UCSD-AML1 (cell line): ENCODE measurements at regions not wholly inside any gene's neighbourhood (a gene's known extent, or its start where the extent isn't known, plus 50 kb on each side); places are given as distances from the start of the nearest gene placed in this dataset.

Source experiments
- DNase-seq: peaks from one replicate; lab custom pipeline; 2025; ENCODE audit not compliant: unreplicated experiment; lab: John Stamatoyannopoulos, UW

DNA sequence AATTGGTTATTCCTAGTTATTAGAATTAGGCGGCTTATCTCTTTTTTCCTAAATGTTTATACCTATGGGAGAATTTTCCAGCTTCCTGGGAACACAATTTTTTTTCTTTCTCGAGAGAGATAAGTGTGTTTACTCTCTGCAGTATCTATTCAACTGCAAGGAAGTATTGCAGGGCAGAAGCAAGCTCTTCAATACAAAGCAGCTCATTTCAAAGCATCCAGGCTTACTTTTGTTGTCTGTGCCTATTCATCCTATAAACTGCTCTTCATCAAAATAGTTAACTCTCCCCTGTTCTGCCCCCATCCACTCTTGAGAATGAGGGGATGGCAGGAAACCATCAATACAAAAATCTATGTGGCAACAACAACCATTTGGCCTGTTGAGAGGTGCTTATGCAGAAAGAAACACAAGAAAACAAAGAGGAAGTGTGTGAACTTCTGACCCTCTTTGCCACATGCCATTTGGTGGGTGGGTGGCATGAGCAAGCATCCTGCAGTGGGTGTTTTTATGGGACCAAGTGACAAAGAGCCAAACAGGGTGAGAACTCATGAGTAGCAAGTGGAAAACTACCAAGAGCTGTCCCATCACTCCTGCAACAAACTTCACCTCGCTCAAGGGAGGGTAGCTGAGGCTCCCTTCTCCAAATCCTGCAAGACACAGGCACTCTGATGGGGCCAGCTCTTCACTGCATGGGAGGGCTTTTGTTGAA, 50.6 kb upstream of the MRPS6 start:
- peak; percentile 39 for DNase-seq

DNA sequence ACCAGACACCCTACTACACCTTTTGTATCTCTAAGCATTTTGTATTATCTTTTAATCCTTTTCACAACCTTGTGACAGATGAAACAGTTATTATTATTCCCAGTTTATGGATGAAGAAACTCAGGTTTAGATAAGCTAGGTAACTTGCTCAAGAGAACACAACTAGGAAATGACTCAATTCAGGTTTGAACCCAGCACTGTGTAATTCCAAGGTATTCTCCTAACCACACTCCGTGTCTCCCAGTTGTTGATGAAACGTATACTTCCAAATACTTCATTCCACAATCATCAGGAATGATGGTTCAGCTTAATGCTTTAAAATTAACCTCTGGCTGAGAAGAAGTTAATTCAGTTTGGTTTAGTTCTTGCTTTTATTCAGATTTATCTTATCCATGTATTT, 51.7 kb upstream of the MRPS6 start:
- DNase-seq: no peak

DNA sequence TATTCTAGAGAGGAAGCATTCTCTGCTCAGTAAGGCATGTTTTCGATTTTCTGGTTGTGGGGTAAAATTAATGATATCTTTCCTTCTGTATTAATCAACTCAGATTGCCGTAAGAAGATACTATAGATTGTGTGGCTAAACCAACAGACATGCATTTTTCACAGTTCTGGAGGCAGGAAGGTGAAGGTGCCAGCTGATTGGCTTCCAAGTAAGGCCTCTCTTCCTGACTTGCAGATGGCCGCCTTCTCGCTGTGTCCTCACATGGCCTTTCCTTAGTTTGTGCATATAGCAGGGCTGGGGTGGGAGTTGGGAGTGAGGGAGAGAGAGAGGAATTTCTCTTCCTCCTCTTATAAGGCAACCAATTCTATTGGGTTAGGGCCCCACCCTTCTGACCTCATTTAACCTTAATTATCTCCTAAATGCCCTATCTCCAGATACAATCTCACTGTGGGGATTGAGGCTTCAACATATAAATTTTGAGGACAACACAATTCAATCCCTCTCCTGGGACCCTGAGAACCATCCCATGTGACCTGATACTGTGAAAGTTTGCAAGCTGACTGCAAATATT, 52.3 kb upstream of the MRPS6 start:
- DNase-seq: no peak

DNA sequence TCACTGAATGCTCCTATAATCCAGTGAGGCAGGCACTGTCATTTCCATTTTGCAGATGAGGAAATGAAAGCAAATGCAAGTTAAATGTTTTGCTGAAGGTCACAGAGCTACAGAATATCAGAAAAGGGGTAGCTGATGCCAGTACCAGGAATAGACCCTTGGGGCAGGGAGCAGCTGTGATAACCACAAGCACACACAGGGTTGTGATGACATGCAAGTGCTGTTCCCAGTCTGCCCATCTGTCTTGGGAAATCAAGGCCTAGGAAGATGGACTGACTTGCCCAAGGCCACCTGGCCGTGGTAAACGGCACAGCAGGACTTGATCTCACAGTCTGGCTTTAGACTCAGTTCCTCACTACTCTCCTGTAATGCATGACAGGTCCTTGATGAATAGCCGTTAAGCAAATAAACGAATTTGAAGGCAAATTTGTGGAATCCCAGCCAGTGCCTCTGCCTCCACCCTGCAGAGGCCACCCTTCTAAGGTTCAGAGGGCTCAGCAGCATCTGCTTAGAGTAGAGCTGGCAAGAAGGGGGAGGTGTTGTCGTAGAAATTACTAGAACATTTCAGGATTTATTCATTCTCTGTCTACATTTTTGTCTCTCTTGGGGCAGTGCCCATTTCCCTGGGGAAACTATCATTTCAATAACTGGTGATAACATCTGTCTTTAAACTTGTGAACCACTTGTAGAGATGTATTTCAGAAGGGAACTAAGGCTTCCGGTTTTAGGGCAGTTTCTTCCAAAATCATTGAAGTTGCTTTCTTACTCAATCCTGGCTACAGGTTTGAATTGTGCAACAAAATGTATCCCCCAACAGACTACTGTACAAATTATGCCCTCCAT, 53.2 kb upstream of the MRPS6 start:
- DNase-seq: no peak

DNA sequence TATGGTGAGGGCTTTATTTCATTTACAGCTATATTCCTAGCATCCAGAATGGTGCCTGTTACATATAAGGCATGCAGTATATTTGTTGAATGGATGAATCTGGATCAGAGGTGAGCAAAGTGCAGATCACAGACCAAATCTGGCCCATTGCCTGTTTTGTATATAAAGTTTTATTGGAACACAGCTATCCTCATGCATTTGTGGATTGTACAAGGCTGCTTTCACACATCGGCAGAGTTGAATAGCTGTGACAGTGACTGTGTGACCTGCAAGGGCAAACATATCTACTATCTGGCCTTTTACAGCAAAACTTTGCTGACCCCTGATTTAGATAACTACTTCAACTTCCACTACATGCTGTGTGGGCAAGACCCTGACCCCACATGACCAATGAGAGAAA, 54.0 kb upstream of the MRPS6 start:
- DNase-seq: no peak

DNA sequence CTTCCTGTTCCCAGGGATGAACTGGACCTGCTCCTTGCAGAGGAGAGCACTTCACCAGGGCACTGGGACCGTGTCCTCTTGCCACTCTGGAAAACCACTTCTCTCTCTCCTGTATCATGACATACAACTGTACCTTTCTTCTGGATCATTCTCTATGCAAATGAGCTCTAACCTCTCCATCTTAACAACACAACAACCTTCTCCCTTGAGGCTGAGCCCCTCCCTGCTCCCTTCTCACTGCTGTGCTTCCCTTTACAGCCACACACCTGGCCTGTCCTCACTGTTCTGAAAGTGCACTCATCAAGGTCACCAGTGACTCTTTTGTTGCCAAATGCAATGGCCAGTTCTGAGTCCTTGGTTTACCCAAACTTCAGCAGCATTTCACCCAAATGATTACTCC, 54.5 kb upstream of the MRPS6 start:
- no peak for DNase-seq

DNA sequence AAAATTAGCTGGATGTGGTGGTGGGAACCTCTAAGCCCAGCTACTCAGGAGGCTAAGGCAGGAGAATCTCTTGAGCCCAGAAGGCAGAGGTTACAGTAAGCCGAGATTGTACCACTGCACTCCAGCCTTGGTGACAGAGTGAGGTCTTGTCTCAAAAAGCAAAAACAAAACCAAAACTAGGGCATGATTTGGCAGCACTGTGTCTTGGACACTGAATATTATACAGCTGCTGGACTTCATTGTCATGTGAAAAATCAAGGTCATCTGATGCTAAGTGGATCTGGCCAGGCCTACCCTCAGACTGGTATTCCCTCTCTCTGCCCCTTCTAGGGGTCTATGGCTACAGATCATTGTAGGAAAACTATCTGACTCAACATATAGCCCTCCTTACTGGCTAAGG, 55.2 kb upstream of the MRPS6 start:
- DNase-seq: no peak

DNA sequence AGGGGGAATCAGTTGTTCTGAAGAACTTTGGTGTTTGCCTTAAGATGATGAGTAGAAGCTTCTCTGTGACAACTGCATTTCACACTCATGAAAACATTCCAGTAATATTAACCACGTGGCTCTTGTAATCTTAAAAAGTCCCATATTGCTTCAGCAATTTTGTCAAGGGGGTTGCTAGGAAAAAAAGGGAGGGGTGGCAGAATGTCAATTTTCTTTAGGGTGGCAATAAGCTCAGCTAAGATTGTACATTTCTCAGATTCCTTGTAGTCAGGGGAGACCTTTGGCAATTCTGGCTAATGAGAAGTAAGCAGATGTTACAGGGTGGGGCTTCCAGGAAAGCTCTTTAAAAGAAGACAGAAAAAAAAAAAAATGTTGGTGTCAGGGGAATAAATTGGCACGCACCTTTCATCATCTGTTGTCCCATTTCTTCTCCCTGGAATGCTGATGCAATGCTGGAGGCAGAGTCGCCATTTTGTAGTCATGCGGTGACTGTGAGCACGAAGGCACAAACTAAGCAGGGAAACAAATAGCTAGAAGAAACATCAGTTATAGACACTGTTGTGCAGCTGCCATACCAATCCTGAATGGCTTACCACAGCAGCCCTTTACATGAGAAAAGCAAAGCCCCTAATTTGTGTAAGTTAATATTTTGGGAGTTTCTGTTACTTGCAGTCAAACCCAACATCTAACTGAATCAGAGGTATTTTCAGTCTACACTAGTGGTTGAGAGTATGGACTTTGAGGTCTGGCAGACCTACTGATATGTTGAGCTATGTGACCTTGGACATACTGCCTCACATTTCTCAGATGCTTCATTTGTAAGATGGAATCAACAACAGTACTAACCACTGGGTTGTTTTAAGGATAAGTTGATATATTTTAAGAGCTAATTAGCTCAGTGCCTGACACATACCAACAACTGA, 56.1 kb upstream of the MRPS6 start:
- DNase-seq: no peak

DNA sequence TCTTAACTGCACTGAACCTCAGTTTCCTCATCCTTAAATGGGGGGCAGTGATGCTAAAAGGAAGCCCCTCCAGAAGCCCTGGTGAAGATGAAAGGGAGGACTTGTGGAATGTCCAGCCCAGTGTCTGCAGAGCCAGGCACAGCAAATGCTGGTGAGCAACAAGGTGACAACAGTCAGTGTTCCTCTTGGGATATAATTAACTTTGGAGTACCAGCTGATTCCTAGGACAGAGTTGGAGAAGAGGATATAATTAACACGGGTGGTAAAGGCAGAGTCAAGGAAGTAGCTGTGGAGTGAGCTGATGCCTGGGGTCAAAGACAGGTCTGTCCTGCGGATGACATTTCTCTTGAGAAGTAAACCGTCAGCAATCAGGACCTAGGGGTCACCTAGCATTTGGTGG, 60.7 kb upstream of the MRPS6 start:
- DNase-seq: no peak

DNA sequence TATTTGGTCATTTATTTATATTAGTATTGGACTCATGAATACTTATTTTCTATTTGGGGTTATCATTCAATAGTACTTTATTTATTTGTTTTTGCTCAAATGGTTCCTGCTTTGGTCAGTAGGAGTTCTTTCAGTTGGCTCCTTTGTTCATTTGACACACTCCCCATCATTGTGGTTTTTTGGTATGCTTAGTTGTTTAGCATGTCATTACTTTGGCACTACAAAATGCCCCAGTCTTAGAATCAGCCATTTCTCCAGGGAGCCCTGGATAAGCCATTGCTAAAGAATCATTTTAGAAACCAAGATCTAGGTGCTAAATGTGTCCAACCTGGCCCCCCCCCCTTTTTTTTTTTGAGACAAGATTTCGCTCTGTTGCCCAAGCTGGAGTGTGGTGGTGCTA, 61.7 kb upstream of the MRPS6 start:
- no peak for DNase-seq

DNA sequence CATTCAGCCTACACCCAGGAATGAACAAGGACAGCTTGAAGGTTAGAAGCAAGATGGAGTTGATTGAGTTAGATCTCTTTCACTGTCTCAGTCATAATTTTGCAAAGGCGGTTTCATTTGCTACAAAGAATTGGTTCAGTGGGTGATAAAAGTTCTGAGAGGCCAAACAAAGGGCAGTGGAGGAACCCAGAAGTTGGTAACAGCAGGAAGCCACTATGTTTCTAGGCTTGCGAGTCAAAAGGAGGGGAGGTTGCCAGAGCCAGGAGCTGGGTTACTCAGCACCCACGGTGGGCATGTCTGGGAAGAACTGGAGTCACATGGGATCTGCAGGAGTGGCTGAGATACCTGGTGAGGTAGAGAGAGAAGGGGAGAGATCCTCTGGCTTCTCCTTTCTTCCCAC, 64.2 kb upstream of the MRPS6 start:
- DNase-seq: no peak

DNA sequence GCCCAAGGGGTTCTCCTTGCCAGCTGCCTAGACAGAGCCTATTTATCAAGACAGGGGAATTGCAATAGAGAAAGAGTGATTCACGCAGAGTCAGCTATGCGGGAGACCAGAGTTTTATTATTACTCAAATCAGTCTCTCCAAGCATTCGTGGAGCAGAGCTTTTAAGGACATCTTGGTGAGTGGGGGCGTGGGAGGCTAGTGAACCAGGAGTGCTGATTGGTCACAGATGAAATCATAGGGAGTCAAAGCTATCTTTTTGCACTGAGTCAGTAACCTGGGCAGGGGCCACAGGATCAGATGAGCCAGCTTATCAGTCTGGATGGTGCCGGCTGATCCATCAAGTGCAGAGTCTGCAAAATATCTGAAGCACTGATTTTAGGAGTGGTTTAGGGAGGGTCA, 64.8 kb upstream of the MRPS6 start:
- DNase-seq: no peak

DNA sequence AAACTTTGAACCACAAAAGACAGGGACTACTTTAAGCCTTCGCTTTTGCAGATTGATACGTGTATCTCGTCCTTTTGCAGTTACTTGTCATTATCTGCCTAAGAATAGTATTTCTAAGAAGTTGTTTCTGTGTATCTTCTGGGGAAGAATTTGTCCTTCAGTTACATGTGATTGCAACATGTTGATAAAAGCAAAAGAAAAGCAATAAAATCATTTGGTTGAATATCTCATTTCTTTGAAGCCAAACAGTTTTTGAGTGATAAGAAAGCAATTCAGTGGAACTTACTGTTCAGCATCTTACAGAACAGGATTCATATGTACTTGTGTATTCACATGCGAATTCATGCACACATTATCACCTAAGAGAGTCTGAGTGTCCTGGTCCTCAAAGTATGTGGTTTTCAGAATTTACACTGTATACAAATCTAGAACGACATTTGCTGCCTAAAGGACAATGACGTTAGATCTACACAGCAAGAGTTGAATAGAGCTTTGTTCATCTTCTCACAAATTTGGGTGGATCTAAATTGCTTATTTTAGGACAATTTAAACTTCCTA, 66.7 kb upstream of the MRPS6 start:
- no peak for DNase-seq

DNA sequence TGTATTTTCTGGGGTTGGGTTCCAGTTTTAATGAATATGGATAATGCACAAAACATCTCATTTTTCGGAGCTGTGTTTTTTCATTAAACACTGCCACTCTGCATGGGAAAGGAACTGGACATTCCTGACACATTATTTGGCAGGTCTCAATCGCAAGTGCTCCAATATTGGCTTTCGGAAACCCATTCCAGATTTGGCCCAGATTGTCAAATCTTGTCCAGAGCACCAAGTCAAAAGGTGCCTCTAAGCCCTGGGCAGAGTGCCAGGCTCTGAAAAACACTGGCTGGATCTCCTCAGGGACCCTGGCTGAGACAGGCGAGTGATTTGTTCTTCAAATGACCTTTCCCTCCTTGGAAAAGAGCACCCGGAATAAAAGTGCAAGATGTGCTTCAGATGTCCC, 68.4 kb upstream of the MRPS6 start:
- no peak for DNase-seq

DNA sequence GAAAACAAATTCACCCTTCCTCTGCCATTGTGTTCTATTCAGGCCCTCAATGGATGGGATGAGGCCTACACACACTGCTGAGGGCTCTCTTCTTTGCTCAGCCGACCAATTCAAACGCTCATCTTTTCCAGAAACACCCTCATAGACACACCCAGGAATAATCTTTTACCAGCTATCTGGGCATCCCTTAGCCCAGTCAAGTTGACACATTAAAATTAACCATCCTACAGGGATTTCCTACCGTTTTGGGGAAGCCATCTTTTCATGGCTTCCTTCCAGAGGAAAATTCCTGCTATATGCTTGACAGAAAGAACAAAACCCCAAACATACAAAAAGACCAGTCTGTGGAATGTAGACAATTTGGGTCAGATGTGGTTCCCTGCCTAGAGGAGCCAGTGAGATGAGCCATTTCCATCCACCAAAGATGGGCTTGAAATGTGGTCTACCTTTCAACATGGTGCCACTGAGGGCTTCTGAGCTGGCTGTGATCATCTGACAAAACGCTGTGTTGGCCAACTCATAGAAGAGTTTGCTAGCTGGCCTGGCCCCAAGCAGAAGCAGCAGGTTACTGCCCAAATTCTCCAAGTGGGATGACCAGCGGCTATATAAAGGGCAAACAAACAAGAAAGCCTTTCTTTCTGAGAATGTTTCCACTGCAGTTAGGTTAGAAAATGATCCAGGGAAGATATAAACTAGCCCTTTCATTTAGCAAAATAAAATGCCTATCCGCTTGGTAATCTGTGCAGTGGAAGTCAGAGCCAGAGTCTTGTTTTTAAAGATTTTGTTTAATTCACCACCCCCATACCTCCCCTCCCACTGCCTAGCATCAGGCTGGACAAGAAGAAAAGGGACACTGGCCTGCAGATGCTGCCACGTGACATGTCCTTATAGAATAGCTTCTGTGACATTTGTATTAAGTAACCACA, 69.1 kb upstream of the MRPS6 start:
- no peak for DNase-seq

DNA sequence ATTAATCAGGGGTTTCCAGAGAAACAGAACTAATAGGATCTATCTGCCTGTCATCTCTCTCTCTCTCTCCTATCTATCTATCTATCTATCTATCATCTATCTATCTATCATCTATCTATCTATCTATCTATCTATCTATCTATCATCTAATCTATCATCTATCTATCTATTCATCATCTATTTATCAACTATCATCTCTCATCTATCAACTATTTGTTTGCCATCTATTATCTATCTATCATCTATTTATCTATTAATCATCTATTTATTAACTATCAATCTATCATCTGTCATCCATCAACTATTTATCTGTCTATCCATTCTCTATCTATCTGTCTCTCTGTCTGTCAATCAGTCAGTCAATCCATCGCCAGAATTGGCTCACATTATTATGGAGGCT, 70.0 kb upstream of the MRPS6 start:
- DNase-seq: no peak

DNA sequence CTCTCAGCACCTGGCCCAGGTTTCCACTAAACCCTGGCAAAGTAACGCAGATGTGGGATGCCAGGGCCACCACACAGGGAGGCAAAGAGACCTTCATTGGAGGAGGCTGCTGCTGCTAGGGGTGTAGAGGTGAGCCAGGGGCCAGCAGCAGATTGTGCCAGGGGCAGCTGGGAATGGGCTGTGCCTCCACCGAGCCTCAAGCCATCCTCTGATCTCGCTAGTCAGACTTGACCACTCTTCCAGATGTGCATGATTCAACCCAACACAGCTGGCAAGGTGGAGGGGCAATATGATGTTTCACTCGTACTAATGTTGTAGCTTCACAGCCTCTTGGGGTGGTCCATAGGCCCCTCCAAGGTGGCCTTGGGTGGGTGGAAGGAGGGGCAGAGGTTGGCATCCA, 73.0 kb upstream of the MRPS6 start:
- DNase-seq: no peak

DNA sequence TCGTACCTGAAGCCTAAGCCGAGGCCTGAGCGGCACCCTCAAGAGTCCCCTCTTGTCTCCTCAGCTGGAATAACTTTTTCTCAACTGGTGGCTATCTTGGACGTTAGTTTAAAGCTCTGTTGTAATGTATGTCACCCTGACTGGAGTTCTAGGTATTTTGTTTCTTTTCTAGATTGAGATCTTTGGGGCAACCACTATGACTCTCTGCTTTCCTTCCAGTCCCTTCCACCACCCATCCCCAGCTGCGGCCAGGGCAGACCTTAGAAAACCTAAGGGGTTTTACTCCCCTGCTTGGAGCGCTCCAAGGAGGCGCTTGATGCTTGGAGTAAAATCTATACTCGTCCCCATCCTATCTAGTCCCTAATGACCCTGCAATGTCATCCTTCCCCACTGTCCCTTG, 74.6 kb upstream of the MRPS6 start:
- no peak for DNase-seq

DNA sequence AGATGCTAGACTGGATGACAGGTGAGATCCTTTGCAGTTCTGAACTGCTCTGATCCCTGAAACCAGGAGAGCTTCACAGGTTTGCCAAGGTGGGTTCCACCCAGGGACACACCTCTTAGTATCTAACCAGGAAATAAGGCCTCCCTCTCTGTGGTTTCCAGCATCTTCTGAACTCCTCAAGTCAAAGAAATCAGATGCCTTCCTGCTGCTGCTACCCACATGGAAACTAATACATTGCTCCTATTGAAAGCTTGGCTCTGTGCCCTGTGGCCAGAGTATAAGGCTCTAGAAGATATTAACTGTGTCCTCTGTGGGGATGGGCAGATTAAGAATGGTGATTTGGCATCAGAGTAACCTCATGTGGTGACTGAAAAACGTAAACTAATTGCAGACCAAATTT, 75.0 kb upstream of the MRPS6 start:
- no peak for DNase-seq

DNA sequence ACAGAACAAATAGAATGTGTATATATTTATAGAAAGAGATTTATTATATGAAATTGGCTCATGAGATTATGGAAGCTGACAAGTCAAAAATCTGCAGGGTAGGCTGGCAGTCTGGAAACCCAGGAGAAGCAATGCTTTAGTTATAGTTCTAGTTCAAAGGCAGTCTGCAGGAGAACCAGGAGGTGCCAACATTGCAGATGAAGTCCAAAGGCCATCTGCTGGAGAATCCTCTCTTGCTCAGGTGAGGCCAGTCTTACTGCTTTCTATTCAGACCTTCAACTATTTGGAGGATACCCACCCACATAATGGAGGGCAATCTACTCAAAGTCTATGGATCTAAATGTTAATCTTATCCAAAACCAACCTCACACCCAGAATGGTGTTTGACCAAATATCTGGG, 75.9 kb upstream of the MRPS6 start:
- no peak for DNase-seq
